ENCODE measurements at regions not wholly inside any gene's neighbourhood (a gene's known extent, or its start where the extent isn't known, plus 50 kb on each side); places are given as distances from the start of the nearest gene placed in this dataset.

- H3K27ac Mint-ChIP-seq = no peak overlapping the region
- DNase-seq (no peak), ATAC-seq (no peak)
- H3K9me3 Mint-ChIP-seq (ENCODE audit: low read depth) = no peaks in the 10 kb centered on the region
- CTCF ChIA-PET = no interaction called here
- no peaks in the 10 kb centered on the region for H3K4me1 Mint-ChIP-seq
- H3K27me3 Mint-ChIP-seq = peaks cover 7% of the 10 kb centered on the region
- no peaks in the 10 kb centered on the region for H3K36me3 Mint-ChIP-seq
- no peak overlapping the region for H3K4me3 Mint-ChIP-seq
These were observed 86.2 kb downstream of the PSAT1 start for GRCh38 chr9:78383130-78383529.

- Mint-ChIP-seq H3K27me3 (peaks cover under 1% of the 10 kb centered on the region), H3K9me3 (ENCODE audit: low read depth) (no peaks in the 10 kb centered on the region), H3K4me1 (no peaks in the 10 kb centered on the region), H3K27ac (no peak overlapping the region), H3K4me3 (no peak overlapping the region), H3K36me3 (no peaks in the 10 kb centered on the region)
- DNase-seq = no peak
- ATAC-seq = no peak
- CTCF ChIA-PET = interaction anchor here (1.0 to 1.9 kb wide), 4 partner anchors 14 to 23 kb away, joined by 3 to 4 read pairs (median 3); no protein-coding TSS in a partner anchor
These were observed 89.4 kb downstream of the PSAT1 start for GRCh38 chr9:78386348-78386747.

GRCh38 chr9:78386773-78387172 lies 89.8 kb downstream of the PSAT1 start:
- H3K27me3 Mint-ChIP-seq = no peaks in the 10 kb centered on the region
- H3K4me1 Mint-ChIP-seq = no peaks in the 10 kb centered on the region
- no peak overlapping the region for H3K27ac Mint-ChIP-seq
- no peak for ATAC-seq
- DNase-seq = no peak
- CTCF ChIA-PET = interaction anchor here (1.0 to 1.1 kb wide), 2 partner anchors 14 to 18 kb away, joined by 3 read pairs; no protein-coding TSS in a partner anchor
- H3K9me3 Mint-ChIP-seq (ENCODE audit: low read depth) = no peaks in the 10 kb centered on the region
- H3K36me3 Mint-ChIP-seq = no peaks in the 10 kb centered on the region
- H3K4me3 Mint-ChIP-seq = no peak overlapping the region

GRCh38 chr9:78393340-78393739 lies 96.4 kb downstream of the PSAT1 start:
- ATAC-seq (no peak), DNase-seq (no peak)
- Mint-ChIP-seq H3K4me3 (no peak overlapping the region), H3K27ac (no peak overlapping the region), H3K36me3 (no peaks in the 10 kb centered on the region), H3K4me1 (no peaks in the 10 kb centered on the region), H3K27me3 (peaks cover 3% of the 10 kb centered on the region), H3K9me3 (ENCODE audit: low read depth) (peaks cover 5% of the 10 kb centered on the region)
- CTCF ChIA-PET = no interaction called here

- no peak for DNase-seq
- no peak for ATAC-seq
- Mint-ChIP-seq H3K4me3 (no peak overlapping the region), H3K36me3 (no peaks in the 10 kb centered on the region), H3K4me1 (no peaks in the 10 kb centered on the region), H3K27me3 (peaks cover 3% of the 10 kb centered on the region), H3K9me3 (ENCODE audit: low read depth) (peaks cover 5% of the 10 kb centered on the region), H3K27ac (no peak overlapping the region)
- CTCF ChIA-PET = no interaction called here
These were observed 97.0 kb downstream of the PSAT1 start for GRCh38 chr9:78393932-78394331.

- Mint-ChIP-seq H3K27me3 (peaks cover 3% of the 10 kb centered on the region), H3K4me3 (no peak overlapping the region), H3K9me3 (ENCODE audit: low read depth) (peaks cover 5% of the 10 kb centered on the region), H3K4me1 (no peaks in the 10 kb centered on the region), H3K36me3 (no peaks in the 10 kb centered on the region), H3K27ac (no peak overlapping the region)
- CTCF ChIA-PET = interaction anchor here (1.3 kb wide), 1 partner anchor 8 kb away, joined by 3 read pairs; no protein-coding TSS in a partner anchor
- ATAC-seq (no peak), DNase-seq (no peak)
These were observed 99.2 kb downstream of the PSAT1 start for GRCh38 chr9:78396087-78396486.

GRCh38 chr9:78397045-78397444 lies 100.1 kb downstream of the PSAT1 start:
- Mint-ChIP-seq H3K4me3 (no peak overlapping the region), H3K4me1 (no peaks in the 10 kb centered on the region), H3K27ac (no peak overlapping the region), H3K9me3 (ENCODE audit: low read depth) (peaks cover 5% of the 10 kb centered on the region), H3K36me3 (no peaks in the 10 kb centered on the region), H3K27me3 (peaks cover 3% of the 10 kb centered on the region)
- CTCF ChIA-PET = interaction anchor here (1.3 kb wide), 1 partner anchor 9 kb away, joined by 3 read pairs; no protein-coding TSS in a partner anchor
- ATAC-seq (no peak), DNase-seq (no peak)

- Mint-ChIP-seq H3K36me3 (no peaks in the 10 kb centered on the region), H3K4me1 (no peaks in the 10 kb centered on the region), H3K9me3 (ENCODE audit: low read depth) (peaks cover 5% of the 10 kb centered on the region), H3K27ac (no peak overlapping the region), H3K27me3 (peaks cover 3% of the 10 kb centered on the region), H3K4me3 (no peak overlapping the region)
- CTCF ChIA-PET = no interaction called here
- DNase-seq = no peak
- no peak for ATAC-seq
These were observed 100.5 kb downstream of the PSAT1 start for GRCh38 chr9:78397454-78397853.

GRCh38 chr9:78399153-78399552 lies 102.2 kb downstream of the PSAT1 start:
- no peak overlapping the region for H3K4me3 Mint-ChIP-seq
- H3K27ac Mint-ChIP-seq = no peak overlapping the region
- H3K36me3 Mint-ChIP-seq = no peaks in the 10 kb centered on the region
- ATAC-seq (no peak), DNase-seq (no peak)
- no peaks in the 10 kb centered on the region for H3K4me1 Mint-ChIP-seq
- peaks cover 5% of the 10 kb centered on the region for H3K9me3 Mint-ChIP-seq (ENCODE audit: low read depth)
- CTCF ChIA-PET = no interaction called here
- peaks cover 6% of the 10 kb centered on the region for H3K27me3 Mint-ChIP-seq

GRCh38 chr9:78400496-78400895 lies 103.6 kb downstream of the PSAT1 start:
- CTCF ChIA-PET = no interaction called here
- H3K4me1 Mint-ChIP-seq = no peaks in the 10 kb centered on the region
- ATAC-seq = no peak
- peaks cover 6% of the 10 kb centered on the region for H3K27me3 Mint-ChIP-seq
- no peak for DNase-seq
- H3K4me3 Mint-ChIP-seq = no peak overlapping the region
- H3K9me3 Mint-ChIP-seq (ENCODE audit: low read depth) = no peaks in the 10 kb centered on the region
- no peak overlapping the region for H3K27ac Mint-ChIP-seq
- no peaks in the 10 kb centered on the region for H3K36me3 Mint-ChIP-seq

- DNase-seq (no peak), ATAC-seq (no peak)
- Mint-ChIP-seq H3K27me3 (peaks cover 3% of the 10 kb centered on the region), H3K4me3 (no peak overlapping the region), H3K36me3 (no peaks in the 10 kb centered on the region), H3K4me1 (no peaks in the 10 kb centered on the region), H3K9me3 (ENCODE audit: low read depth) (no peaks in the 10 kb centered on the region), H3K27ac (no peak overlapping the region)
- CTCF ChIA-PET = no interaction called here
These were observed 108.5 kb downstream of the PSAT1 start for GRCh38 chr9:78405461-78405860.

- H3K36me3 Mint-ChIP-seq = no peaks in the 10 kb centered on the region
- no peak overlapping the region for H3K27ac Mint-ChIP-seq
- no peak overlapping the region for H3K4me3 Mint-ChIP-seq
- DNase-seq (no peak), ATAC-seq (no peak)
- no peaks in the 10 kb centered on the region for H3K9me3 Mint-ChIP-seq (ENCODE audit: low read depth)
- H3K27me3 Mint-ChIP-seq = peaks cover 3% of the 10 kb centered on the region
- CTCF ChIA-PET = no interaction called here
- H3K4me1 Mint-ChIP-seq = no peaks in the 10 kb centered on the region
These were observed 109.2 kb downstream of the PSAT1 start for GRCh38 chr9:78406146-78406545.

GRCh38 chr9:78406933-78407332 lies 110.0 kb downstream of the PSAT1 start:
- ATAC-seq (no peak), DNase-seq (no peak)
- no peaks in the 10 kb centered on the region for H3K4me1 Mint-ChIP-seq
- no peaks in the 10 kb centered on the region for H3K36me3 Mint-ChIP-seq
- no peaks in the 10 kb centered on the region for H3K9me3 Mint-ChIP-seq (ENCODE audit: low read depth)
- CTCF ChIA-PET = no interaction called here
- H3K27ac Mint-ChIP-seq = no peak overlapping the region
- peaks cover 3% of the 10 kb centered on the region for H3K27me3 Mint-ChIP-seq
- no peak overlapping the region for H3K4me3 Mint-ChIP-seq

GRCh38 chr9:78407636-78408312 lies 110.8 kb downstream of the PSAT1 start:
- H3K36me3 Mint-ChIP-seq = no peaks in the 10 kb centered on the region
- ATAC-seq (no peak), DNase-seq (no peak)
- H3K27me3 Mint-ChIP-seq = peaks cover 3% of the 10 kb centered on the region
- H3K4me3 Mint-ChIP-seq = no peak overlapping the region
- H3K27ac Mint-ChIP-seq = no peak overlapping the region
- H3K9me3 Mint-ChIP-seq (ENCODE audit: low read depth) = no peaks in the 10 kb centered on the region
- no peaks in the 10 kb centered on the region for H3K4me1 Mint-ChIP-seq
- CTCF ChIA-PET = no interaction called here

Measured in activated CD8-positive, alpha-beta memory T cell treated with anti-CD3 and anti-CD28 coated beads, Interleukin-2, amount 10 ng/mL, durations not matched to agents 7 days and 5 days (primary cell).